Right lung (tissue), 2 donors: ENCODE measurements at regions not wholly inside any gene's neighbourhood (a gene's known extent, or its start where the extent isn't known, plus 50 kb on each side); places are given as distances from the start of the nearest gene placed in this dataset.
A peak's percentile ranks its signal among the peaks of the same experiment; 100 is the strongest.

Experiments
- DNase-seq, 2 donors: peaks; one replicate each; pipeline ENCODE4 v3.0.0-alpha.2; 2013

- DNase-seq, result no peak
These were observed 69.3 kb upstream of the SMNDC1 start for GRCh38 chr10:110373857-110374654.

GRCh38 chr10:110375121-110375520, 70.4 kb upstream of the SMNDC1 start:
- DNase-seq, result no peak

GRCh38 chr10:110376021-110376766, 71.5 kb upstream of the SMNDC1 start:
- DNase-seq, result no peak

GRCh38 chr10:110376767-110377160, 72.0 kb upstream of the SMNDC1 start:
- DNase-seq, result no peak

GRCh38 chr10:110378006-110378405, 73.3 kb upstream of the SMNDC1 start:
- DNase-seq, result no peak

GRCh38 chr10:110378533-110379108, 73.9 kb upstream of the SMNDC1 start:
- DNase-seq, result no peak

GRCh38 chr10:110379831-110380230, 75.1 kb upstream of the SMNDC1 start:
- DNase-seq, result no peak

GRCh38 chr10:110380293-110380692, 75.6 kb upstream of the SMNDC1 start:
- no peak for DNase-seq

- DNase-seq, result no peak
These were observed 78.0 kb upstream of the SMNDC1 start for GRCh38 chr10:110382695-110383094.

GRCh38 chr10:110387617-110387982, 82.9 kb upstream of the SMNDC1 start:
- no peak for DNase-seq

- no peak for DNase-seq
These were observed 83.4 kb upstream of the SMNDC1 start for GRCh38 chr10:110387983-110388686.

- DNase-seq, result no peak
These were observed 84.0 kb upstream of the SMNDC1 start for GRCh38 chr10:110388687-110389052.

GRCh38 chr10:110389255-110389654, 84.5 kb upstream of the SMNDC1 start:
- DNase-seq, result no peak

GRCh38 chr10:110391541-110391940, 86.8 kb upstream of the SMNDC1 start:
- no peak for DNase-seq

GRCh38 chr10:110392121-110392520, 87.4 kb upstream of the SMNDC1 start:
- DNase-seq, result no peak

- peak in 1 of 2 donors; percentile 31 for DNase-seq
These were observed 88.4 kb upstream of the SMNDC1 start for GRCh38 chr10:110392868-110393740.

- no peak for DNase-seq
These were observed 89.1 kb upstream of the SMNDC1 start for GRCh38 chr10:110393866-110394265.

- no peak for DNase-seq
These were observed 89.6 kb upstream of the SMNDC1 start for GRCh38 chr10:110394296-110394695.

GRCh38 chr10:110394898-110395297, 90.2 kb upstream of the SMNDC1 start:
- no peak for DNase-seq

- peak in 1 of 2 donors; percentile 23 for DNase-seq
These were observed 90.9 kb upstream of the SMNDC1 start for GRCh38 chr10:110395350-110396283.
